ENCODE measurements at regions not wholly inside any gene's neighbourhood (a gene's known extent, or its start where the extent isn't known, plus 50 kb on each side); places are given as distances from the start of the nearest gene placed in this dataset.

GRCh38 chr17:65312718-65313377, 175.7 kb downstream of the RGS9 start:
- no peaks in the 10 kb centered on the region for H4K20me1 ChIP-seq (ENCODE audit: control insufficient read depth, insufficient read depth, low read length, poor library complexity, severe bottlenecking)
- no peaks in the 10 kb centered on the region for H3K4me1 Mint-ChIP-seq
- no peaks in the 10 kb centered on the region for H3K4me1 ChIP-seq (ENCODE audit: control insufficient read depth in 2 of 2, insufficient read depth in 2 of 2, low read length in 2 of 2)
- no peaks in the 10 kb centered on the region for H3K79me2 ChIP-seq (ENCODE audit: control insufficient read depth, insufficient read depth, low read length)
- peaks cover 0 to 15% (median 7%) of the 10 kb centered on the region in 4 experiments for H3K27me3 ChIP-seq (replicated peaks in 1 of 4; ENCODE audit: control extremely low read depth in 1 of 4, control insufficient read depth in 3 of 4, insufficient read depth in 4 of 4, low read length in 3 of 4)
- H2AFZ ChIP-seq (ENCODE audit: insufficient read depth, low read depth, low read length, poor library complexity, severe bottlenecking) = no peak overlapping the region
- DNase-seq (no peak), ATAC-seq (ENCODE audit: low read depth) (no peak)
- CTCF ChIA-PET = no interaction called here
- H3K9ac ChIP-seq (ENCODE audit: low read length) = no peak overlapping the region
- no CpG with 5 or more reads among the region's 6 CpGs for WGBS (ENCODE audit: insufficient coverage)
- H3K4me3 Mint-ChIP-seq = no peak overlapping the region
- no peak for TF ChIP-seq EZH2 (IDR thresholded peaks at IDR 0.05; ENCODE audit: borderline replicate concordance, insufficient read depth, low read depth, low read length, poor library complexity, severe bottlenecking)
- TF ChIP-seq CTCF (IDR thresholded peaks at IDR 0.05) = no peak
- no peak overlapping the region for H3K27ac Mint-ChIP-seq
- intact Hi-C loops (cut with micrococcal nuclease) = no loop called here
- no peaks in the 10 kb centered on the region for H3K9me3 Mint-ChIP-seq (ENCODE audit: insufficient read depth)
- peaks cover 56% of the 10 kb centered on the region for H3K27me3 Mint-ChIP-seq
- no peak overlapping the region for H3K27ac ChIP-seq (ENCODE audit: low read length in 2 of 2)
- H3K36me3 ChIP-seq (replicated peaks in 1 of 2; ENCODE audit: control extremely low read depth in 1 of 2, control insufficient read depth in 1 of 2, extremely low read depth in 1 of 2, insufficient read depth in 2 of 2, low read length in 1 of 2) = no peaks in the 10 kb centered on the region
- H3K4me3 ChIP-seq (ENCODE audit: control extremely low read depth in 1 of 5, extremely low read depth in 1 of 5, insufficient read depth in 1 of 5, low read depth in 2 of 5, low read length in 4 of 5) = no peak overlapping the region
- H3K4me2 ChIP-seq (replicated peaks; ENCODE audit: low read depth, low read length, poor library complexity, severe bottlenecking) = no peak overlapping the region
- POLR2A ChIA-PET = no interaction called here
- peaks cover 0 to 4% (median 0%) of the 10 kb centered on the region in 3 donors for H3K9me3 ChIP-seq (ENCODE audit: control extremely low read depth in 1 of 3, control insufficient read depth in 2 of 3, insufficient read depth in 1 of 3, low read length in 2 of 3)

DNA sequence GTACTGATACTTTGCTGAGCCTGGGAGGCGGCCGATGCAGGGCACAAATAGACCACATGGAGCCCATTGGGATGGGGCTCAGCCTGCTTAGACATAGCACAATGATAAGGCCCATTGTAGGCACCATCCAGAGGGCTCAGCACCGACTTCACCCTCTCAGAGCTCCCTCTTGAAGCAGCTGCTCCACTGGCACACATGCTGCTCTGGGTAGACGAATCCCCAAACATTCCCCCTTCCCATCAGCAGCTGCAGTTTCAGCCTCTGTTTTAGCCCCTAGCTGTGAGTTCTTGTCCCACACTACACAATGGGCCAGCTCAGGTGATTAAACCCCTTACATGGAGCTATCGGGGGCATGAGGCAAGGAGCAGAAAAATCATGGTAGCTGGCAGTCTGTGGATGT, 174.1 kb downstream of the RGS9 start:
- ChIA-PET CTCF (no interaction called here), POLR2A (no interaction called here)
- Histone ChIP-seq H3K27ac (ENCODE audit: low read length in 2 of 2) (no peak overlapping the region), H3K4me2 (replicated peaks; ENCODE audit: low read depth, low read length, poor library complexity, severe bottlenecking) (no peak overlapping the region), H3K4me1 (ENCODE audit: control insufficient read depth in 2 of 2, insufficient read depth in 2 of 2, low read length in 2 of 2) (no peaks in the 10 kb centered on the region), H2AFZ (ENCODE audit: insufficient read depth, low read depth, low read length, poor library complexity, severe bottlenecking) (no peak overlapping the region), H4K20me1 (ENCODE audit: control insufficient read depth, insufficient read depth, low read length, poor library complexity, severe bottlenecking) (no peaks in the 10 kb centered on the region), H3K27me3 (replicated peaks in 1 of 4; ENCODE audit: control extremely low read depth in 1 of 4, control insufficient read depth in 3 of 4, insufficient read depth in 4 of 4, low read length in 3 of 4) (peaks cover 0 to 15% (median 7%) of the 10 kb centered on the region in 4 experiments), H3K79me2 (ENCODE audit: control insufficient read depth, insufficient read depth, low read length) (no peaks in the 10 kb centered on the region), H3K4me3 (ENCODE audit: control extremely low read depth in 1 of 5, extremely low read depth in 1 of 5, insufficient read depth in 1 of 5, low read depth in 2 of 5, low read length in 4 of 5) (no peak overlapping the region), H3K9me3 (ENCODE audit: control extremely low read depth in 1 of 3, control insufficient read depth in 2 of 3, insufficient read depth in 1 of 3, low read length in 2 of 3) (peaks cover 0 to 4% (median 0%) of the 10 kb centered on the region in 3 donors), H3K36me3 (replicated peaks in 1 of 2; ENCODE audit: control extremely low read depth in 1 of 2, control insufficient read depth in 1 of 2, extremely low read depth in 1 of 2, insufficient read depth in 2 of 2, low read length in 1 of 2) (no peaks in the 10 kb centered on the region), H3K9ac (ENCODE audit: low read length) (no peak overlapping the region)
- Mint-ChIP-seq H3K27me3 (peaks cover 52% of the 10 kb centered on the region), H3K9me3 (ENCODE audit: insufficient read depth) (no peaks in the 10 kb centered on the region), H3K4me1 (no peaks in the 10 kb centered on the region), H3K4me3 (no peak overlapping the region), H3K27ac (no peak overlapping the region)
- intact Hi-C loops (cut with micrococcal nuclease) = no loop called here
- ATAC-seq (ENCODE audit: low read depth) (no peak), DNase-seq (no peak)
- WGBS (ENCODE audit: insufficient coverage) = 88% methylated on average over 4 of the region's 5 CpGs
- TF ChIP-seq EZH2 (IDR thresholded peaks at IDR 0.05; ENCODE audit: borderline replicate concordance, insufficient read depth, low read depth, low read length, poor library complexity, severe bottlenecking) (no peak), CTCF (IDR thresholded peaks at IDR 0.05) (no peak)
